ENCODE measurements at regions not wholly inside any gene's neighbourhood (a gene's known extent, or its start where the extent isn't known, plus 50 kb on each side); places are given as distances from the start of the nearest gene placed in this dataset.
A peak's percentile ranks its signal among the peaks of the same experiment; 100 is the strongest.
"Not testable (repeated sequence)": the region's sequence is repeated elsewhere in the genome, so short reads cannot be mapped to it uniquely, and the experiment has no call there.

- intact Hi-C loops (cut with DNase I; ENCODE audit: low total_unique reads), result no loop called here
- Histone ChIP-seq H3K36me3 (no peaks in the 10 kb centered on the region), H3K27me3 (no peaks in the 10 kb centered on the region), H3K27ac (no peak overlapping the region), H3K9me3 (peaks cover 0 to 4% of the 10 kb centered on the region in 2 donors), H3K4me3 (no peak overlapping the region), H3K4me1 (no peaks in the 10 kb centered on the region)
- DNase-seq (ENCODE audit: low spot score in 2 of 2), result no peak
- no peak for TF ChIP-seq CTCF (IDR thresholded peaks at IDR 0.05)
- TF ChIP-seq POLR2A (IDR thresholded peaks at IDR 0.05), result no peak
- TF ChIP-seq POLR2AphosphoS5 (IDR thresholded peaks at IDR 0.05), result no peak
Observed at GRCh38 chr7:96861-97260, 95.5 kb upstream of the FAM20C start.

- no peaks in the 10 kb centered on the region for H3K27me3 ChIP-seq
- H3K4me1 ChIP-seq, result no peaks in the 10 kb centered on the region
- DNase-seq (ENCODE audit: low spot score in 2 of 2), result no peak
- peaks cover 0 to 4% of the 10 kb centered on the region in 2 donors for H3K9me3 ChIP-seq
- H3K36me3 ChIP-seq, result no peaks in the 10 kb centered on the region
- intact Hi-C loops (cut with DNase I; ENCODE audit: low total_unique reads), result no loop called here
- TF ChIP-seq POLR2A (IDR thresholded peaks at IDR 0.05) (no peak), POLR2AphosphoS5 (IDR thresholded peaks at IDR 0.05) (no peak), CTCF (IDR thresholded peaks at IDR 0.05) (no peak)
- no peak overlapping the region for H3K27ac ChIP-seq
- no peak overlapping the region for H3K4me3 ChIP-seq
Observed at GRCh38 chr7:97310-97841, 95.0 kb upstream of the FAM20C start.

GRCh38 chr7:101146-102046, 91.0 kb upstream of the FAM20C start:
- H3K27me3 ChIP-seq, result no peaks in the 10 kb centered on the region
- no peaks in the 10 kb centered on the region for H3K4me1 ChIP-seq
- no peak for TF ChIP-seq POLR2A (IDR thresholded peaks at IDR 0.05)
- TF ChIP-seq POLR2AphosphoS5 (IDR thresholded peaks at IDR 0.05), result no peak
- no peak for DNase-seq (ENCODE audit: low spot score in 2 of 2)
- intact Hi-C loops (cut with DNase I; ENCODE audit: low total_unique reads), result no loop called here
- no peak overlapping the region for H3K4me3 ChIP-seq
- H3K27ac ChIP-seq, result peak overlapping the region in 1 of 2 donors; percentile 43
- H3K36me3 ChIP-seq, result no peaks in the 10 kb centered on the region
- peaks cover 0 to 4% of the 10 kb centered on the region in 2 donors for H3K9me3 ChIP-seq

GRCh38 chr7:102047-102711, 90.2 kb upstream of the FAM20C start:
- DNase-seq (ENCODE audit: low spot score in 2 of 2), result no peak
- intact Hi-C loops (cut with DNase I; ENCODE audit: low total_unique reads), result no loop called here
- no peaks in the 10 kb centered on the region for H3K27me3 ChIP-seq
- no peaks in the 10 kb centered on the region for H3K4me1 ChIP-seq
- H3K27ac ChIP-seq, result peak overlapping the region in 1 of 2 donors; percentile 43
- peaks cover 0 to 4% of the 10 kb centered on the region in 2 donors for H3K9me3 ChIP-seq
- no peak overlapping the region for H3K4me3 ChIP-seq
- TF ChIP-seq POLR2AphosphoS5 (IDR thresholded peaks at IDR 0.05) (no peak), CTCF (IDR thresholded peaks at IDR 0.05) (no peak), POLR2A (IDR thresholded peaks at IDR 0.05) (no peak)
- H3K36me3 ChIP-seq, result no peaks in the 10 kb centered on the region

- intact Hi-C loops (cut with DNase I; ENCODE audit: low total_unique reads), result no loop called here
- DNase-seq (ENCODE audit: low spot score in 2 of 2), result no peak
- H3K27ac ChIP-seq, result no peak overlapping the region
- H3K4me1 ChIP-seq, result no peaks in the 10 kb centered on the region
- peaks cover 0 to 4% of the 10 kb centered on the region in 2 donors for H3K9me3 ChIP-seq
- no peak for TF ChIP-seq POLR2A (IDR thresholded peaks at IDR 0.05)
- TF ChIP-seq POLR2AphosphoS5 (IDR thresholded peaks at IDR 0.05), result no peak
- TF ChIP-seq CTCF (IDR thresholded peaks at IDR 0.05), result no peak
- no peaks in the 10 kb centered on the region for H3K27me3 ChIP-seq
- H3K4me3 ChIP-seq, result no peak overlapping the region
- H3K36me3 ChIP-seq, result no peaks in the 10 kb centered on the region
Observed at GRCh38 chr7:102721-103120, 89.7 kb upstream of the FAM20C start.

GRCh38 chr7:103981-104380, 88.4 kb upstream of the FAM20C start:
- DNase-seq (ENCODE audit: low spot score in 2 of 2); H3K4me1 ChIP-seq; H3K4me3 ChIP-seq; H3K27ac ChIP-seq; intact Hi-C loops (cut with DNase I; ENCODE audit: low total_unique reads); H3K27me3 ChIP-seq; H3K36me3 ChIP-seq; H3K9me3 ChIP-seq: not testable (repeated sequence)
